Left ventricle myocardium inferior (tissue), 1 donor: ENCODE measurements at regions not wholly inside any gene's neighbourhood (a gene's known extent, or its start where the extent isn't known, plus 50 kb on each side); places are given as distances from the start of the nearest gene placed in this dataset.

Experiments used
- DNase-seq: peaks from one replicate; pipeline ENCODE4 v3.0.0-alpha.2; 2020
- H3K27ac ChIP-seq: fragments of 200-600 bp; replicated peaks from 2 replicates; pipeline ENCODE4 v1.8.0; 2021
- H3K27me3 ChIP-seq: fragments of 200-600 bp; 2 replicates; pipeline ENCODE4 v1.8.0; 2021; ENCODE audit warnings: low read depth
- H3K36me3 ChIP-seq: fragments of 200-600 bp; 2 replicates; pipeline ENCODE4 v1.8.0; 2021
- H3K4me1 ChIP-seq: fragments of 200-600 bp; 2 replicates; pipeline ENCODE4 v1.8.0; 2021
- H3K4me3 ChIP-seq: fragments of 200-600 bp; 2 replicates; pipeline ENCODE4 v1.8.0; 2021; ENCODE audit warnings: mild to moderate bottlenecking, moderate library complexity
- H3K9me3 ChIP-seq: fragments of 200-600 bp; replicated peaks from 2 replicates; pipeline ENCODE4 v1.8.0; 2021
- intact Hi-C: fragments of 100-400 bp; cut with micrococcal nuclease; formaldehyde crosslinking; loops from one replicate; pipeline ENCODE4 v1.11.0; 2022
- TF ChIP-seq, protein P1 (sequence below): fragments of 200-600 bp; IDR thresholded peaks from 2 replicates; pipeline ENCODE4 v1.8.0; 2021; ENCODE audit warnings: antibody characterized with exemption, mild to moderate bottlenecking, borderline replicate concordance
- donor health status: DM: no; HTN: yes; CAD: no; lungs with severe emphysema.

DNA sequence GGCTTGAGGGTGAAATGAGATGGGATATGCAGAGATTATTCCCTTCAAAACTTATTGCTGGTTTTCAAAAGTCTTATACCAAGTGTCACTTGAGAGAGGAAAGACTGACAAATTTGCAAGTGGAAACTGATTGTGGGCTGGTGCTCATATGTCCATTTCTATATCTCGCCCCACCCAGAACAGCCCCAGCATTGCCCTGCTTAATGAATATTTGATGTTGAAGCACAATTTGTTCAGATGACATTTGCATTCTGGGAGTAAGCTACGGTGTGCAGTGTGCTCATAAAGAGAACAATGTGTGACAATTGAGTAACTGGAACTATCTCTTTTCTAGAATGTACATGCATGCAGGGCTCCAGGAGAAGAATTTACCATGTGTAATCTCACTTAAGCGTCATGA is 223.5 kb upstream of the TRPC5 start:
- Histone ChIP-seq H3K27ac (no peak overlapping the region), H3K27me3 (no peaks in the 10 kb centered on the region), H3K4me3 (no peak overlapping the region), H3K4me1 (no peaks in the 10 kb centered on the region), H3K36me3 (no peaks in the 10 kb centered on the region), H3K9me3 (no peaks in the 10 kb centered on the region)
- intact Hi-C loops, result no loop called here
- DNase-seq, result no peak
- TF ChIP-seq, protein P1, sequence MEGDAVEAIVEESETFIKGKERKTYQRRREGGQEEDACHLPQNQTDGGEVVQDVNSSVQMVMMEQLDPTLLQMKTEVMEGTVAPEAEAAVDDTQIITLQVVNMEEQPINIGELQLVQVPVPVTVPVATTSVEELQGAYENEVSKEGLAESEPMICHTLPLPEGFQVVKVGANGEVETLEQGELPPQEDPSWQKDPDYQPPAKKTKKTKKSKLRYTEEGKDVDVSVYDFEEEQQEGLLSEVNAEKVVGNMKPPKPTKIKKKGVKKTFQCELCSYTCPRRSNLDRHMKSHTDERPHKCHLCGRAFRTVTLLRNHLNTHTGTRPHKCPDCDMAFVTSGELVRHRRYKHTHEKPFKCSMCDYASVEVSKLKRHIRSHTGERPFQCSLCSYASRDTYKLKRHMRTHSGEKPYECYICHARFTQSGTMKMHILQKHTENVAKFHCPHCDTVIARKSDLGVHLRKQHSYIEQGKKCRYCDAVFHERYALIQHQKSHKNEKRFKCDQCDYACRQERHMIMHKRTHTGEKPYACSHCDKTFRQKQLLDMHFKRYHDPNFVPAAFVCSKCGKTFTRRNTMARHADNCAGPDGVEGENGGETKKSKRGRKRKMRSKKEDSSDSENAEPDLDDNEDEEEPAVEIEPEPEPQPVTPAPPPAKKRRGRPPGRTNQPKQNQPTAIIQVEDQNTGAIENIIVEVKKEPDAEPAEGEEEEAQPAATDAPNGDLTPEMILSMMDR, result no peak

DNA sequence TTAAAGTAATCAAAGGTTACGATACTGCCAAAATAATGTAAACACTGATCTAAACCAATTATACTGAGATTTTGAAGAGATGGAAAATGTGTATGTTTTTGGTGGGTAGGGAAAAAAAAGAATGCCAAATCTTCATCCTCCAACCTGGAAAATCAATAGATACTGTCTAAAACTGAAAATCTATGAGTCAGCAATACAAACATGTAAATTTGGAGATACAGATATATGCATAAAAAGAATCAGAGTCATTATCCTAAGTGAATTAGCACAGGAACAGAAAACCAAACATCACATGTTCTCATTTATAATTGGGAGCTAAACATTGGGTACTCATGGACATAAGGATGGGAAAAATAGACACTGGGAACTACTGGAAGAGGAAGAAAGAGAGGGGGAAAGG is 197.4 kb upstream of the TRPC5 start:
- H3K27ac ChIP-seq, result no peak overlapping the region
- no peaks in the 10 kb centered on the region for H3K9me3 ChIP-seq
- H3K36me3 ChIP-seq, result no peaks in the 10 kb centered on the region
- no peak for DNase-seq
- H3K27me3 ChIP-seq, result no peaks in the 10 kb centered on the region
- intact Hi-C loops, result no loop called here
- H3K4me3 ChIP-seq, result no peak overlapping the region
- H3K4me1 ChIP-seq, result no peaks in the 10 kb centered on the region
- TF ChIP-seq, protein P1, result no peak

DNA sequence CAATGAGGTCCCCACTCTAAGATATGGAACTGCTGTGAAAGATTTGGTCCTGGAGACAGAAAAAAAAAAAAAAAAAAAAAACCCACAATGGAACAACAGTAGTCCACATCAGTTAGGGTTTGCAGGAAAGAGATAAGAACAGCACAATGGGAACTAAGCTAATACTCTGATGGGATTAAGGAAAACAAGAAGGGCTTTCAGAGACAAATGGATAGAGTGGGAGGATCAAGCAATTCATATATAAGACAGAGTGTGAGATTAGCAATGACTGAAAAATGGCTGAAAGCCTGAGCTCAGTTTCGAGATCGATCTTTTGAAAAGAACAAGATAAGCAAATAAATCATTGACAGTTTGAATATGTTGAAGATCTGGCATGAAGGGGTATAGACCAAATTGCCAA is 188.4 kb upstream of the TRPC5 start:
- no peak overlapping the region for H3K4me3 ChIP-seq
- intact Hi-C loops, result no loop called here

DNA sequence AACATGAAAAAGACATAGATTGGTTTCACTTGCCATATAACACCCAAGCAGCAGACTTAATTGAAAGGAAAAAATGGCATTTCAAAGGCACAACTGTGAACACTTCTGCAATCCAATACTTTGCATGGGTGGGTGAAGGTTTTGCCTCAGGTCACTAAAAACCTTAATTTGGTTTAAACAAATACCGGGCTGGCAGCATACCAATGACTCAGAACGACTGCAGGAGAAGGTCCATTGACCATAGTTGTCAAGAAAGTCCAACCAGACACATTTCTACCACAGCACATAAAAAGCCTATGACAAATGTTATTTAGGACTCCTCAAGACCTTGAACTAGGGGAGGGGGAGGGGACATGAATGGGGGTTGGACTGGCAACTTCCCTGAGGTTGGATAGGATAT is 183.6 kb upstream of the TRPC5 start:
- no peaks in the 10 kb centered on the region for H3K27me3 ChIP-seq
- H3K36me3 ChIP-seq, result no peaks in the 10 kb centered on the region
- DNase-seq, result no peak
- intact Hi-C loops, result no loop called here
- no peaks in the 10 kb centered on the region for H3K9me3 ChIP-seq
- TF ChIP-seq, protein P1, result no peak
- H3K4me1 ChIP-seq, result no peaks in the 10 kb centered on the region
- no peak overlapping the region for H3K4me3 ChIP-seq
- H3K27ac ChIP-seq, result no peak overlapping the region

More for the DNA sequence above, 188.4 kb upstream of the TRPC5 start:
- H3K4me1 ChIP-seq, result no peaks in the 10 kb centered on the region
- H3K27me3 ChIP-seq, result no peaks in the 10 kb centered on the region
- no peaks in the 10 kb centered on the region for H3K36me3 ChIP-seq
- TF ChIP-seq, protein P1, result no peak
- no peaks in the 10 kb centered on the region for H3K9me3 ChIP-seq
- no peak for DNase-seq
- H3K27ac ChIP-seq, result no peak overlapping the region

DNA sequence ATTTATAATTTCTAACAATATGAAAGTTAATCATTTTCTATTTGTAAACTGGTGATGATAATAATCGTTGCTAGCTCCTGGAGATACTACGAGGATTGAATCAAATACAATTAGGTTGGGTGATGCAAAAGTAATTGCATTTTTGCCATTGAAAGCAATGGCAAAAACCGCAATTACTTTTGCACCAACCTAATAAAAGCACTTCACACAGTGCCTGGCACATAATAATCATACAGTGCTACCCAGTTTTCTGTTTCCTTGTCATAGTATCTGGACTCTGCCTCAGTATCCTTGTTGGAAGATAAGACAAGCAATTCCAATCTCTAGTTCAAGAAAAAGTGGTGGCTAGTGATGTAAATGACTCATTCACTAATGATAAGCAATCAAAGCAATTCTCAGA is 176.8 kb upstream of the TRPC5 start:
- Histone ChIP-seq H3K27me3 (no peaks in the 10 kb centered on the region), H3K27ac (no peak overlapping the region), H3K4me3 (no peak overlapping the region), H3K9me3 (no peaks in the 10 kb centered on the region), H3K36me3 (no peaks in the 10 kb centered on the region), H3K4me1 (no peaks in the 10 kb centered on the region)
- TF ChIP-seq, protein P1, result no peak
- intact Hi-C loops, result no loop called here
- DNase-seq, result no peak

DNA sequence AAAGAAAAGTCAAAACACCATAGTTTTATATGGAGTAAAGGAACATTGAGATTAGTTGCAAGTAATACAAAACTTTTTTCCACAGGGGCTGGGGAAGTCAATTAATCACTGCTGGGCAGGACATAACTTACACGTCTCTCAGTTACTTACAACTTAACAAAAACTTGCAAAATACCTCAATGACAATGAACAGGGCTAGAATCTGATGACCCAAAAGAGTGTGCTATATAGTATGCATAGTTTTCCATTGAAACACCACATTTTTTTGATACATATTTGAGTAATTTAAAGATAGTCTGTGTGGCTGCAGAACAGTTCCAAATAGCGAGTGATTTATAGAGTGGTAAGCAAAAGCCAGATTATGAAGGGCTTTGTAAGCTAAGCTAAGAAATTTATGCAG is 172.3 kb upstream of the TRPC5 start:
- intact Hi-C loops, result no loop called here
- no peak for DNase-seq
- no peaks in the 10 kb centered on the region for H3K9me3 ChIP-seq
- no peak overlapping the region for H3K27ac ChIP-seq
- no peaks in the 10 kb centered on the region for H3K4me1 ChIP-seq
- no peak overlapping the region for H3K4me3 ChIP-seq
- H3K27me3 ChIP-seq, result no peaks in the 10 kb centered on the region
- TF ChIP-seq, protein P1, result no peak
- H3K36me3 ChIP-seq, result no peaks in the 10 kb centered on the region
